ENCODE measurements at regions not wholly inside any gene's neighbourhood (a gene's known extent, or its start where the extent isn't known, plus 50 kb on each side); places are given as distances from the start of the nearest gene placed in this dataset.
"Not testable (repeated sequence)": the region's sequence is repeated elsewhere in the genome, so short reads cannot be mapped to it uniquely, and the experiment has no call there.

- DNase-seq = no peak
Observed at GRCh38 chr2:36223259-36223658, 132.3 kb upstream of the CRIM1 start.

- DNase-seq = no peak
Observed at GRCh38 chr2:36222485-36222884, 133.1 kb upstream of the CRIM1 start.

GRCh38 chr2:36214691-36215090 is 140.9 kb upstream of the CRIM1 start:
- no peak for DNase-seq

- DNase-seq = no peak
Observed at GRCh38 chr2:36203366-36203765, 152.2 kb upstream of the CRIM1 start.

- no peak for DNase-seq
Observed at GRCh38 chr2:36197181-36197971, 158.2 kb upstream of the CRIM1 start.

GRCh38 chr2:36193680-36194079 is 161.9 kb upstream of the CRIM1 start:
- no peak for DNase-seq

GRCh38 chr2:36192983-36193382 is 162.6 kb upstream of the CRIM1 start:
- no peak for DNase-seq

- no peak for DNase-seq
Observed at GRCh38 chr2:36190097-36190496, 165.5 kb upstream of the CRIM1 start.

- DNase-seq = no peak
Observed at GRCh38 chr2:36185624-36186023, 170.0 kb upstream of the CRIM1 start.

GRCh38 chr2:36184848-36185247 is 170.7 kb upstream of the CRIM1 start:
- no peak for DNase-seq

GRCh38 chr2:36180789-36181482 is 174.6 kb upstream of the CRIM1 start:
- DNase-seq = not testable (repeated sequence)

- not testable (repeated sequence) for DNase-seq
Observed at GRCh38 chr2:36180293-36180692, 175.3 kb upstream of the CRIM1 start.

- DNase-seq = not testable (repeated sequence)
Observed at GRCh38 chr2:36179668-36180269, 175.8 kb upstream of the CRIM1 start.

GRCh38 chr2:36178384-36178783 is 177.2 kb upstream of the CRIM1 start:
- no peak for DNase-seq

GRCh38 chr2:36177282-36177681 is 178.3 kb upstream of the CRIM1 start:
- no peak for DNase-seq

GRCh38 chr2:36174920-36175319 is 180.7 kb upstream of the CRIM1 start:
- no peak for DNase-seq

GRCh38 chr2:36173760-36174404 is 181.7 kb upstream of the CRIM1 start:
- DNase-seq = no peak

GRCh38 chr2:36172824-36173223 is 182.8 kb upstream of the CRIM1 start:
- no peak for DNase-seq

- no peak for DNase-seq
Observed at GRCh38 chr2:36170805-36171204, 184.8 kb upstream of the CRIM1 start.

GRCh38 chr2:36169843-36170242 is 185.7 kb upstream of the CRIM1 start:
- DNase-seq = no peak

GRCh38 chr2:36168115-36168514 is 187.5 kb upstream of the CRIM1 start:
- DNase-seq = peak; percentile 80 to 82 (median 80)

- no peak for DNase-seq
Observed at GRCh38 chr2:36165132-36165531, 190.4 kb upstream of the CRIM1 start.

GRCh38 chr2:36163520-36164254 is 191.9 kb upstream of the CRIM1 start:
- DNase-seq = peak; percentile 25 to 29 (median 27)
